ENCODE measurements at regions not wholly inside any gene's neighbourhood (a gene's known extent, or its start where the extent isn't known, plus 50 kb on each side); places are given as distances from the start of the nearest gene placed in this dataset.

- intact Hi-C loops (cut with DNase I; ENCODE audit: low total_unique reads), result no loop called here
- Histone ChIP-seq H3K9me3 (no peaks in the 10 kb centered on the region), H3K4me3 (no peak overlapping the region), H3K36me3 (no peaks in the 10 kb centered on the region), H3K4me1 (no peaks in the 10 kb centered on the region), H3K27me3 (no peaks in the 10 kb centered on the region), H3K27ac (no peak overlapping the region)
- TF ChIP-seq POLR2A (IDR thresholded peaks at IDR 0.05), result no peak
- no peak for TF ChIP-seq CTCF (IDR thresholded peaks at IDR 0.05)
- DNase-seq, result no peak
These were observed 761.6 kb upstream of the RBFOX1 start for GRCh38 chr16:6571044-6571443.

GRCh38 chr16:6570530-6570929 is 762.1 kb upstream of the RBFOX1 start:
- Histone ChIP-seq H3K4me3 (no peak overlapping the region), H3K27ac (no peak overlapping the region), H3K9me3 (no peaks in the 10 kb centered on the region), H3K27me3 (no peaks in the 10 kb centered on the region), H3K36me3 (no peaks in the 10 kb centered on the region), H3K4me1 (no peaks in the 10 kb centered on the region)
- no peak for TF ChIP-seq POLR2A (IDR thresholded peaks at IDR 0.05)
- DNase-seq, result no peak
- intact Hi-C loops (cut with DNase I; ENCODE audit: low total_unique reads), result no loop called here

- intact Hi-C loops (cut with DNase I; ENCODE audit: low total_unique reads), result no loop called here
- Histone ChIP-seq H3K36me3 (no peaks in the 10 kb centered on the region), H3K27me3 (no peaks in the 10 kb centered on the region), H3K4me1 (no peaks in the 10 kb centered on the region), H3K4me3 (no peak overlapping the region), H3K27ac (no peak overlapping the region), H3K9me3 (no peaks in the 10 kb centered on the region)
- DNase-seq, result no peak
- TF ChIP-seq POLR2A (IDR thresholded peaks at IDR 0.05) (no peak), CTCF (IDR thresholded peaks at IDR 0.05) (no peak)
These were observed 769.7 kb upstream of the RBFOX1 start for GRCh38 chr16:6562986-6563385.

- H3K36me3 ChIP-seq, result no peaks in the 10 kb centered on the region
- no peaks in the 10 kb centered on the region for H3K4me1 ChIP-seq
- DNase-seq, result no peak
- H3K27me3 ChIP-seq, result no peaks in the 10 kb centered on the region
- TF ChIP-seq CTCF (IDR thresholded peaks at IDR 0.05), result no peak
- no peak for TF ChIP-seq POLR2A (IDR thresholded peaks at IDR 0.05)
- intact Hi-C loops (cut with DNase I; ENCODE audit: low total_unique reads), result no loop called here
- no peak overlapping the region for H3K4me3 ChIP-seq
- H3K9me3 ChIP-seq, result no peaks in the 10 kb centered on the region
- H3K27ac ChIP-seq, result no peak overlapping the region
These were observed 772.1 kb upstream of the RBFOX1 start for GRCh38 chr16:6560306-6561100.

GRCh38 chr16:6558661-6559060 is 774.0 kb upstream of the RBFOX1 start:
- intact Hi-C loops (cut with DNase I; ENCODE audit: low total_unique reads), result no loop called here
- Histone ChIP-seq H3K36me3 (no peaks in the 10 kb centered on the region), H3K4me1 (no peaks in the 10 kb centered on the region), H3K4me3 (no peak overlapping the region), H3K27me3 (no peaks in the 10 kb centered on the region), H3K9me3 (no peaks in the 10 kb centered on the region), H3K27ac (no peak overlapping the region)
- DNase-seq, result no peak
- TF ChIP-seq POLR2A (IDR thresholded peaks at IDR 0.05) (no peak), CTCF (IDR thresholded peaks at IDR 0.05) (no peak)

All from uterus (tissue), 3 donors.